ENCODE measurements at regions not wholly inside any gene's neighbourhood (a gene's known extent, or its start where the extent isn't known, plus 50 kb on each side); places are given as distances from the start of the nearest gene placed in this dataset.
"Not testable (repeated sequence)": the region's sequence is repeated elsewhere in the genome, so short reads cannot be mapped to it uniquely, and the experiment has no call there.

GRCh38 chr4:11072463-11072862 is 356.2 kb downstream of the HS3ST1 start:
- DNase-seq (ENCODE audit: low spot score) = no peak
- intact Hi-C loops (cut with DNase I) = no loop called here

- intact Hi-C loops (cut with DNase I) = no loop called here
- no peak for DNase-seq (ENCODE audit: low spot score)
Measured at GRCh38 chr4:11070813-11071212, 357.9 kb downstream of the HS3ST1 start.

- DNase-seq (ENCODE audit: low spot score) = no peak
- intact Hi-C loops (cut with DNase I) = no loop called here
Measured at GRCh38 chr4:11069581-11070211, 359.0 kb downstream of the HS3ST1 start.

GRCh38 chr4:11069083-11069482 is 359.6 kb downstream of the HS3ST1 start:
- no peak for DNase-seq (ENCODE audit: low spot score)
- intact Hi-C loops (cut with DNase I) = no loop called here

GRCh38 chr4:11066584-11066983 is 362.1 kb downstream of the HS3ST1 start:
- intact Hi-C loops (cut with DNase I); DNase-seq (ENCODE audit: low spot score): not testable (repeated sequence)

- DNase-seq (ENCODE audit: low spot score); intact Hi-C loops (cut with DNase I): not testable (repeated sequence)
Measured at GRCh38 chr4:11060637-11061036, 368.1 kb downstream of the HS3ST1 start.

GRCh38 chr4:11054937-11055336 is 370.4 kb upstream of the CLNK start:
- intact Hi-C loops (cut with DNase I); DNase-seq (ENCODE audit: low spot score): not testable (repeated sequence)

GRCh38 chr4:11053601-11054220 is 369.1 kb upstream of the CLNK start:
- DNase-seq (ENCODE audit: low spot score) = no peak
- intact Hi-C loops (cut with DNase I) = no loop called here

GRCh38 chr4:11051181-11051580 is 366.6 kb upstream of the CLNK start:
- intact Hi-C loops (cut with DNase I) = no loop called here
- no peak for DNase-seq (ENCODE audit: low spot score)

- DNase-seq (ENCODE audit: low spot score) = no peak
- intact Hi-C loops (cut with DNase I) = no loop called here
Measured at GRCh38 chr4:11050766-11051165, 366.2 kb upstream of the CLNK start.

- DNase-seq (ENCODE audit: low spot score) = no peak
- intact Hi-C loops (cut with DNase I) = no loop called here
Measured at GRCh38 chr4:11049001-11049400, 364.4 kb upstream of the CLNK start.

- intact Hi-C loops (cut with DNase I) = no loop called here
Measured at GRCh38 chr4:11042760-11043159, 358.2 kb upstream of the CLNK start.

GRCh38 chr4:11039634-11040131 is 355.1 kb upstream of the CLNK start:
- DNase-seq (ENCODE audit: low spot score) = no peak
- intact Hi-C loops (cut with DNase I) = no loop called here

More at GRCh38 chr4:11042760-11043159, 358.2 kb upstream of the CLNK start:
- no peak for DNase-seq (ENCODE audit: low spot score)

GRCh38 chr4:11038926-11039325 is 354.4 kb upstream of the CLNK start:
- no peak for DNase-seq (ENCODE audit: low spot score)
- intact Hi-C loops (cut with DNase I) = no loop called here

GRCh38 chr4:11037637-11038036 is 353.1 kb upstream of the CLNK start:
- no peak for DNase-seq (ENCODE audit: low spot score)
- intact Hi-C loops (cut with DNase I) = no loop called here

GRCh38 chr4:11028334-11028733 is 343.8 kb upstream of the CLNK start:
- no peak for DNase-seq (ENCODE audit: low spot score)
- intact Hi-C loops (cut with DNase I) = no loop called here

GRCh38 chr4:11021333-11021732 is 336.8 kb upstream of the CLNK start:
- intact Hi-C loops (cut with DNase I) = no loop called here
- no peak for DNase-seq (ENCODE audit: low spot score)

GRCh38 chr4:11019451-11020240 is 335.1 kb upstream of the CLNK start:
- DNase-seq (ENCODE audit: low spot score) = no peak
- intact Hi-C loops (cut with DNase I) = no loop called here

GRCh38 chr4:11014199-11014598 is 329.6 kb upstream of the CLNK start:
- intact Hi-C loops (cut with DNase I) = no loop called here

GRCh38 chr4:11013094-11013664 is 328.6 kb upstream of the CLNK start:
- no peak for DNase-seq (ENCODE audit: low spot score)
- intact Hi-C loops (cut with DNase I) = no loop called here

More at GRCh38 chr4:11014199-11014598, 329.6 kb upstream of the CLNK start:
- no peak for DNase-seq (ENCODE audit: low spot score)

Data from cardiac septum (tissue), 1 donor.